ENCODE measurements at regions not wholly inside any gene's neighbourhood (a gene's known extent, or its start where the extent isn't known, plus 50 kb on each side); places are given as distances from the start of the nearest gene placed in this dataset.

GRCh38 chr2:104788742-104789455 lies 65.0 kb upstream of the POU3F3 start:
- Histone ChIP-seq H3K36me3 (no peaks in the 10 kb centered on the region), H3K27ac (no peak overlapping the region), H3K4me3 (ENCODE audit: low read depth, low read length) (no peak overlapping the region), H3K27me3 (ENCODE audit: insufficient read depth, low read depth, severe bottlenecking) (peaks cover 95% of the 10 kb centered on the region), H3K9me3 (ENCODE audit: severe bottlenecking) (no peaks in the 10 kb centered on the region)
- TF ChIP-seq, protein P1, sequence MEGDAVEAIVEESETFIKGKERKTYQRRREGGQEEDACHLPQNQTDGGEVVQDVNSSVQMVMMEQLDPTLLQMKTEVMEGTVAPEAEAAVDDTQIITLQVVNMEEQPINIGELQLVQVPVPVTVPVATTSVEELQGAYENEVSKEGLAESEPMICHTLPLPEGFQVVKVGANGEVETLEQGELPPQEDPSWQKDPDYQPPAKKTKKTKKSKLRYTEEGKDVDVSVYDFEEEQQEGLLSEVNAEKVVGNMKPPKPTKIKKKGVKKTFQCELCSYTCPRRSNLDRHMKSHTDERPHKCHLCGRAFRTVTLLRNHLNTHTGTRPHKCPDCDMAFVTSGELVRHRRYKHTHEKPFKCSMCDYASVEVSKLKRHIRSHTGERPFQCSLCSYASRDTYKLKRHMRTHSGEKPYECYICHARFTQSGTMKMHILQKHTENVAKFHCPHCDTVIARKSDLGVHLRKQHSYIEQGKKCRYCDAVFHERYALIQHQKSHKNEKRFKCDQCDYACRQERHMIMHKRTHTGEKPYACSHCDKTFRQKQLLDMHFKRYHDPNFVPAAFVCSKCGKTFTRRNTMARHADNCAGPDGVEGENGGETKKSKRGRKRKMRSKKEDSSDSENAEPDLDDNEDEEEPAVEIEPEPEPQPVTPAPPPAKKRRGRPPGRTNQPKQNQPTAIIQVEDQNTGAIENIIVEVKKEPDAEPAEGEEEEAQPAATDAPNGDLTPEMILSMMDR (IDR thresholded peaks at IDR 0.05; ENCODE audit: low read depth, low read length): no peak
- DNase-seq: no peak

DNA sequence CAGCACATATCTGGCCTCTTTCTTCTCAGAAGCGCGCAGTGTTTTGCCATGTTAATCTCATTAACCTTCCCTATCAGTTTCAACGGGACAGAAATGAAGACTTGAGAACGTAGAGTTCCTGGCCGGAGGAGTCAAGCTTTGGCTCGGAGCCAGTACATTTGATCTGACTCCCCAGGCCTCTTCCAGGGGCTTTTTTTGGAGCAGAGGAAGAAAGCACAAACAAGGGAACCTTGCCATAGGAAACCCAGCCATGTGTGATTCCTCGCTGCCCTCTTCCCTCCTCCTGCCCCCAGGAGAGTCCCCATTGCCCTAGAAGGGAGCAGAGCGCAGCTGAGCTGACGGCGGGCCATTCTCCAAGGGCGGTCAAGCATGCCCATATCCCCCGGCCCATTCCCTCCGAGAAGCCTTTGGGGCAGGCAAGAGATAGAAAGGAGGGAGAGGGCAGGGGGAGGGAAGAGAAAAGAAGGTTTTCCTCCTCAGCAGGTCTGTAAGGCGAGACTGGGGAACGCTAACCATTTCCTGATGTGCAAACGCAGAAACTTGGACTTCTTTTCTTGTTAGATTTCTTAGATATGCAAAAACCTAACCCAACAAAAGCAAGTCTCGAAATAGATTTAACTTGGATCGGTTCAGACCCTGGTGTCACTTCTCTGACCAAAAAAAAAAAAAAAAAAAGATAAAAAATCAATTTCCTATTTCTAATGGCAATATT lies 63.7 kb upstream of the POU3F3 start:
- Histone ChIP-seq H3K27ac (no peak overlapping the region), H3K27me3 (ENCODE audit: insufficient read depth, low read depth, severe bottlenecking) (peaks cover 89% of the 10 kb centered on the region), H3K36me3 (no peaks in the 10 kb centered on the region), H3K9me3 (ENCODE audit: severe bottlenecking) (no peaks in the 10 kb centered on the region), H3K4me3 (ENCODE audit: low read depth, low read length) (no peak overlapping the region)
- TF ChIP-seq, protein P1 (IDR thresholded peaks at IDR 0.05; ENCODE audit: low read depth, low read length): no peak
- no peak for DNase-seq

GRCh38 chr2:104790901-104791495 lies 62.9 kb upstream of the POU3F3 start:
- Histone ChIP-seq H3K27ac (no peak overlapping the region), H3K9me3 (ENCODE audit: severe bottlenecking) (no peaks in the 10 kb centered on the region), H3K27me3 (ENCODE audit: insufficient read depth, low read depth, severe bottlenecking) (peaks cover 88% of the 10 kb centered on the region), H3K36me3 (no peaks in the 10 kb centered on the region), H3K4me3 (ENCODE audit: low read depth, low read length) (no peak overlapping the region)
- no peak for DNase-seq
- TF ChIP-seq, protein P1 (IDR thresholded peaks at IDR 0.05; ENCODE audit: low read depth, low read length): no peak

DNA sequence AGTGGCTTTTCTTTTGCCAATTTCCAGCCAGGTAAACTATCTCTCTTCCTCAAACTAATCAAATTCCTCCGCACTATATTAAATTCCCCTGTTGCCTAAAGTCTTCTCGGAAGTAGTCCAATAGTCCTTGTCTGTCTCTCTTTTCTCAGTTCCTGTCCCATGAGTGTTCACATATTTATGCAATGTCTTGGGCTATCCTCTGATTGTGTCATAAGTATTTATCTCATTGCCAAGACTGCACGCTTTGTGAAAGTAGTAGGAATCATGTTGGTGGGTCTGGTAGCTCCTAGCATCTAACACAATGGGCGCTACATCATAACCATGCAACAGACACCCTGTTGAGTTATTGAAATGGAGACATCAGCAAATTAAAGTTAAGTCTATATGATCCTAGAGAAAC lies 59.9 kb upstream of the POU3F3 start:
- H3K9me3 ChIP-seq (ENCODE audit: severe bottlenecking): no peaks in the 10 kb centered on the region
- H3K27me3 ChIP-seq (ENCODE audit: insufficient read depth, low read depth, severe bottlenecking): peaks cover 83% of the 10 kb centered on the region
- H3K27ac ChIP-seq: no peak overlapping the region
- no peak for DNase-seq
- H3K4me3 ChIP-seq (ENCODE audit: low read depth, low read length): no peak overlapping the region
- TF ChIP-seq, protein P1 (IDR thresholded peaks at IDR 0.05; ENCODE audit: low read depth, low read length): no peak
- H3K36me3 ChIP-seq: no peaks in the 10 kb centered on the region

DNA sequence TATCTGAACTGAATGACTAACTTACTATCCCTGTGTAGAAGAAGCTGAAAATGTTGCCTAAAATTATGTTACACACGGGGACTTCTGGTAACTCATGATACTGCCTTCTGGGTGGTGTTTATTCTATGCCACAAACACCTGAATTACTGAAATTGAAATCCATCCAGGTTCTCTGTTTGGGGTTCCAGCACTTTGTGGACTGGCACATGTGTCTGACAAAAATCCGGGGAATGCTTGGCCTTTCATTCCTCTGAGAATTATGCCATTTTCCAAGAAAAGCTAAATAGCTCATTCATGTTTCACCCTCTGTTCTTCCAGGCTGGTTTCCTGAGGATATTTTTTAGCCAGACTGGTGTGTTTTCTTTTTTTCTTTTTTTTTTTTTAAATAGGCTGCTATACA lies 59.5 kb upstream of the POU3F3 start:
- Histone ChIP-seq H3K27ac (no peak overlapping the region), H3K27me3 (ENCODE audit: insufficient read depth, low read depth, severe bottlenecking) (peaks cover 81% of the 10 kb centered on the region), H3K4me3 (ENCODE audit: low read depth, low read length) (no peak overlapping the region), H3K36me3 (no peaks in the 10 kb centered on the region), H3K9me3 (ENCODE audit: severe bottlenecking) (no peaks in the 10 kb centered on the region)
- TF ChIP-seq, protein P1 (IDR thresholded peaks at IDR 0.05; ENCODE audit: low read depth, low read length): no peak
- no peak for DNase-seq
